GM18519 (cell line): ENCODE measurements at regions not wholly inside any gene's neighbourhood (a gene's known extent, or its start where the extent isn't known, plus 50 kb on each side); places are given as distances from the start of the nearest gene placed in this dataset.

Experiments
- ATAC-seq: cut with Tn5 transposase; IDR thresholded peaks from one replicate; pipeline ENCODE4 v1.9.1; 2021; ENCODE audit warnings: mild to moderate bottlenecking, moderate library complexity; ENCODE audit not compliant: unreplicated experiment, low FRiP score

DNA sequence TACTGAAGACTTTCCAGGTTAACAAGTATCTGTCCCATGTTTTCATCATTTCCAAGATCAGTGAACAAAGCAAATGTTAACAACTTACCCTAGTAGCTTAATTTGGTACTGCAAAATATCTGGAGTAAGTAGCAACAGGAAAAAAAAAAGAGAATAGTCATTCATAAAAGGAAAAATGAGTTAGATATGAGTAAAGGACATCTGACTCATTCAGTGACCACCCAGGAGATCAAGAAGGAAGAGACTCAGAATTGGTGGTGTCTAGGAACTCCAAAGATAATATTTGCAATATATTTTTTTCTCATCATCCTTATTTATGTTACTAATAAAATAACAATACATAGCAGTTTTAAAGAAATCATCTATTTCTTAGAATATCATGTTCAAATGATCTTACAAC, 253.8 kb upstream of the COL8A1 start:
- no peak for ATAC-seq

DNA sequence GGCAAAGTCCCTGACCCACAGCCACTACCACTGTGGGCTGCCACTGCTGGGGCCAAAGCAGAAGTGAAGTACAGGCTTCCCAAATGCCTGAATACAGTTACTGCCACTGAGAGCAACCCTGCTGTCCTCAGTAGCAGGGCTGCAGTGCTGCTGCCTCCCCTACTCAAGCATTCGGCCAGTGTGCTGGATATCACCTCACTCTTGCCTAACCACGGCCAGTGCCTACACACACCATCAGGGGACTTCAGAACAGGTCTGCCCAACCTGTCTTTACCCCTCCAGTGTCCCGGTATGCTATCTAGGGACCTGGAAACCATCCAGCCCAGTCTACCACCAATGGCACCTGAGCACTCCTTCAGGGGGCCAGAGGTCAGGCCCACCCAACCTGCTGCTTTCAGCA, 261.5 kb upstream of the COL8A1 start:
- no peak for ATAC-seq

- ATAC-seq, result no peak
These were observed 264.6 kb upstream of the COL8A1 start for GRCh38 chr3:99373846-99374210.

DNA sequence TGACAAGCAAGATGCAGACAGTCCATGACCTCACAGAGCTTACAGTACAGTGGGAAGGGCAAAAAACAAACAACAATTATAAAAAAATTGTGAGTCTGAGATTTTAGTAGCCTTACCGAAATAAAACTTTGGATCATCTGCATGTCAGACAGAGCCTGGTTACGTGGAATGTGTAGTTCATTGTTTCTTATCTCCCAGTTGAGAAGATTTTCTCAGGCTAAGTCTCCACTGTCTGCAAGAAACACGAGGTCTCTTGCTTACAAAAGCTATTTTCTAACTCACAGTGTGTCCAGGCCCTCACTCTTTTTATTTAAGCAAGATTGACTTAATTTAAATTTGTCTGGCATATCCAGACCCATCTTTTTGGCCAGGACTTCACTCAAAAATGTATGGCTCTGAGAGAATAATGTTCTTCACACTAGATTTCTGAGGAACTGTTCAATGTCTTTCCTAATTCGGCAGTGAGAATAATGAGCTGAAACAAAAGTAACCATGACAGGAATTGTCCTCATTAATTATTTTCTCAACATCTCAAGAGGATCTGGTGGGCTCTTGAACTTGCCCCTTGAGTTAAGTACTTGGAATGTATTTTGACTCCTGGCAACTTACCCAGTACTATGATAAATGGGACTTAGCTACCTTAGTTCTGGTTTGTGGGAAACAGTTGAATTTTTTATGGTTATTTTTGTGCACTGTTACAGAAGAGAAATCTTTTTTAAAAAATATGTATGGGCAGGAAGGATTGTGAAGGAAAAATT, 265.1 kb upstream of the COL8A1 start:
- ATAC-seq, result no peak

DNA sequence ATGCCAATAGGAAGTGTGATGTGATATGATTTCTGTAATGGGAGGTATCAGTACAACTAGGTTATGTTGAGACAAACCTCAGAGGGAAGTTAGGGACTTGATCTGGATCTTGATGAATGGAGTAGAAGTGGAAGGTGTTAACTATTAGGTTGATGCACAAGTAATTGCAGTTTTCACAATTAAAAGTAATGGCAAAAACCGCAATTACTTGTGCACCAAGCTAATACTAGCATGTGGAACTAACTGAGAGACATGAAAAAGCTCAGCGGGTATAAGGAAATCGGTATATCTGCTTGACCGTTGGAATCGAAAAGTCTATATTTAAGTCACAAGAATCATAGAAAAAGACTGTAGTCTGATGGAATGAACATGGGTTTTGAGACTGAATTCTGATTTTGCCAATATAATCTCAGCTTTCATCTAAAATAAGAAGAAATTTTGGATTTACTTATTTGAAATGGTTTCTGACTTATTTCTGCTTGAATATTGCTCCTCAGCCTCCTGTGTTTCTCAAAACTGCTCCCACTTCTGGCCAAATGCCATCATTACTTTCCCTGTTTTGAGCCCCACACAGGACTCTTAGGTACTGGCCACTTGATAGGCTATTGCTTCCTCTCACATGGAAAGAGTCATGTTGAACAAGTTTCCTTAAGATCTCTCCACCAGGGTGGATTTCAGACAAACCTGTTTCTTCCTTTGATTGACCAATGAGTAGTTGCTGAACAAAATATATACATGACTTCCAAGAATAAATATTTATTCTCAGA, 271.5 kb upstream of the COL8A1 start:
- no peak for ATAC-seq

DNA sequence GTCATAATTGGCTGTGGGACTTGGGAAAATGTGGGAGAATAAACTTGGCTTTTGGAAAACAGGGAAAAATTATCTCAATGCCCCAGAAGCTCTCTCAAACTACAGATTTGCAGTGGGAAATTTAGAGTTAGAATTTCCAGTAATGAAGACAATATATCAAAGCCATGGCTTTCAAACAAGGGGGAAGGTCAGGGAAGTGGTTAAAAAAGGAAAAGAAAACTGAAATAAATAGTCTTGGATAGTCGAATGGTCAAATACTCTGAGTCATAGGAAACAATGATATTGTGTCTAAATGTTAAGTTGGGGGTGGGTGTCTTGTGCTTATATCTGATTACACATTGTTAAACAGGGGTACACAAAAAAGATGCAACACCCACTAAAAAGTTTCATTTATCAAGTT, 272.4 kb upstream of the COL8A1 start:
- no peak for ATAC-seq

DNA sequence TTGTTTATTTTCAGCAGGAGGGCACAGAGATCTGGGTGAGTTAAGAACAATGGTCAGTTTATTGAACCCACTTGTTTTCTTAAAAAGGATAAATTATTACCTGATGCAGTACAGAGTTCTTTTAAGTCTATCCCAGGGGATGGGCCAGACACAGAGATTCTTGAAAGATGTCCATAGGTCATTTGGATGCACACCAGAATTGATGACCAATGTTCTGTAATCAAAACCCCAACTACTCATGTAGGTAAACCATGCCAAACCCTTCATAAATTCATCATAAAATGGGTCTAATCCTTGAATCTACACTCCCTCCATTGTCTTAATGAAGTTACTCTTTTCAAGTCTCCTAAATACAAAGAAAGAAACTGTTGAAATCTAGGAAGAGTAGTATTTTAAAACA, 273.0 kb upstream of the COL8A1 start:
- ATAC-seq, result no peak

GRCh38 chr3:99357131-99357530, 281.3 kb upstream of the COL8A1 start:
- ATAC-seq, result no peak

DNA sequence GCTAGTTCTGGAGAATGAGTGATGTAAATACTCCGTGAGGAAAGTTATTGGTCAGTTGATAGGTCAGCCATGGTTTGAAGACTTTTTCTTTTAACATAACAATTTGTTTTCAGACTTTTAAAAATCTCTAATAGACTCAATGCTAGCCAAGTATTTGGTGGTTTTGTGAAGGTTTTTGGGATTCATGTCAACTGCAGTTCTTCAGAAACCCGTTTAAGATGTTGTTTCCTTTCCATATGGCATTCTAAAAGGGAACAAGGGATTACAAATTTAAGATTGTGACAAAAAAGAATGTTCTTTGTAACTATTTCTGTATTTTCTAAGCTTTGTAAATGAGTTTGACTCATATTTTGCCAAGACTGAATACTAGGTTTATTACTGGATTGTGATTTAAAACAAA, 281.7 kb upstream of the COL8A1 start:
- no peak for ATAC-seq

DNA sequence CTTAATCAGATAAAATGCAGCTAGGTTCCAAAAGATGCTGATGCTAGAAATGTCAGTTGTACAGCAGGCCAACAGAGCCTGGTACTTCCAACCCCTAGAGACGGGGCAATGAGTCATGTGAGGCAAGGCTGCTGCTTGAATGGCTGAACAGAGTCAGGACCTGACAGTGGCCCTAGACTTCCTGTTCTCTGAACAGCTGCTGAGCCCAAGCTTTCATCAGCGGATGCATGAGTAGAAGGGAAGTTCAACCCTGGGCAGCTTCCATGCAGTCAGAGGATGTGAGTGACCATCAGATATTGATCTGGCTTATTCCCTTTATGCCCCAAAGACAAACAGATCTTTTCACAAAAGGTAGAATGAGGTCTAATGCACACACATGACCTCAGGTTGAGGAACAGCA, 282.9 kb upstream of the COL8A1 start:
- ATAC-seq, result no peak

- no peak for ATAC-seq
These were observed 285.6 kb upstream of the COL8A1 start for GRCh38 chr3:99352811-99353210.

DNA sequence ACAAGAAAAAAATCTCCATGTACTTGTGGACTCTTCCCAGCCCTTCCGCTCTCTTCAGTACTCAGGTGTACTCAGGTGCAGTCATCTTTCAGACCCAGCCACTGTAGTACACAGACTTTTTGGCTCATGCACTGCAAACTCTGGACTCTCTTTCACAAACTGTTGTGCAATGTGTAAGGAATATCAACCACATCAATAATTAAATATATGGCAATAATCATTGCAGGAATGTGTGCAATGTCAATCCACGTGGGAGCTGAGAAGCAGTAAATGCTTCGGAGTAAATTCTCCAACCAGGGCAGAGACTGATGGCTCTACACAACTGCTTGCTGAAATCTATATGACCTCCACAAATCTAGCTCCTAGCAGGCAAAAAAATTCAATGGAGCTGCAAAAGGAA, 287.3 kb upstream of the COL8A1 start:
- ATAC-seq, result no peak

DNA sequence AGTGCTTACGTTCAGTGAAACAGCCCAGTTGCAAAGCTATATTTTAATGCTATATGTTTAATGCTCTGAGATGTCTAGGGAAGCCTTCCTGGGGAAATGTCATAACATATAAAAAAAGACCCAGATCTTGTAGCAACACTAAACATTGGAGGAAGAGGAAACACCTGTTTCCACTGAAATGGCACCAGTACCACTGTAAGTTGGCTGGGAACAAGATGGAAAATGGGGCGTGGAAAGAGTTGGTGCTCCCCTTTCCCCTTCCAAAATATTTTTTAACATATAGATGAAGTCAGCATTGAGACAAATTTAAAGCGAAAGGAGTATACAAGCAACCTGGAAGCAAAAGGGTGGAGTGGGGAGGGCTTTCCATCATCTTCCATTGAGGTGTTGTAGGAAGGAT, 289.9 kb upstream of the COL8A1 start:
- ATAC-seq, result no peak

GRCh38 chr3:99344216-99344615, 294.2 kb upstream of the COL8A1 start:
- no peak for ATAC-seq

DNA sequence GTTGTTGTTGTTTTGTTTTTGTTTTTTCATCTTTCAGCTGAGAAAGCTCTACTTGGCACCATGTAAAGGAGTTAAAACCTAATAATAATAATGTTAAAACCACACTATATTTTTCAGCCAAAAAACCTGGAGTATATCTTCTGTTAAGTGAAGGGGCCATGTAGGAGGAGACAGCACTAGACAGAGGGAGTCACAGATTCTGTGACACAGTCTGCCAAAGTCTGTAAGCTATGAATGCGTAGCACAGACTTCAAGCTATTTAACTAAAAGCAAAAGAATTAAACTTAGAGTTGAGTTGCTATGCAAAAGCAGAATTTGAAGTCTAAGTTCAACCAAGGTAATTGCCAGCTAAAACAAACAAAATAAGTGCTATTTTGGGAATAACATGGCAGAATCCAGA, 296.0 kb upstream of the COL8A1 start:
- no peak for ATAC-seq

GRCh38 chr3:99339222-99339621, 299.2 kb upstream of the COL8A1 start:
- ATAC-seq, result no peak

- ATAC-seq, result no peak
These were observed 305.7 kb upstream of the COL8A1 start for GRCh38 chr3:99332718-99333117.

- no peak for ATAC-seq
These were observed 306.1 kb upstream of the COL8A1 start for GRCh38 chr3:99332276-99332675.

DNA sequence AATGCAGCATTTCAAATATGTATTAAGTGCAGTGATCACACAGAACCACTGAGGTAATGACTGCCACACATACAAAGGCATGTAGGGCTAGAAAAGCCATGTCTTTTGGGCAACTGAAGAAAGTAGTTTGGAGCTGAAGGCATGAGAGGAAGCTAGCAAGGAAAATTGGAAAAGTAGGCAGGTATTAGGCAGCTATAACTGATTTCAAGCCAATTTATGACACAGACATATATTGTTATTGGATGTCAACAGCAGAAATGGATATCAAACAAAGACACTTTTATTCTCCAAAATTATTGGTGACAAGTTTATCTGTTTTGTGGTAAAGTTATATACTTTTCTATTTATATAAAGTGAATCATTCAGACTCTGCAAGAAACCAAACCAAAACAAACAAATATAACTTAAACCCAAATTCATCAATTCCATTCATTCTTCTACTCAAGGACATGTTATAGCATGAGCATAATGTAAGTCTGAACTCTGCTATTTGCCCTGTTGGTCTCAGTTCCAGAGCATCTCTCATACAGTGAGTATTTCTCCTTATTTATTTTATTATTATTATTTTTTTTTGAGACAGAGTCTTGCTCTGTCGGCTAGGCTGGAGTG, 307.4 kb upstream of the COL8A1 start:
- no peak for ATAC-seq

DNA sequence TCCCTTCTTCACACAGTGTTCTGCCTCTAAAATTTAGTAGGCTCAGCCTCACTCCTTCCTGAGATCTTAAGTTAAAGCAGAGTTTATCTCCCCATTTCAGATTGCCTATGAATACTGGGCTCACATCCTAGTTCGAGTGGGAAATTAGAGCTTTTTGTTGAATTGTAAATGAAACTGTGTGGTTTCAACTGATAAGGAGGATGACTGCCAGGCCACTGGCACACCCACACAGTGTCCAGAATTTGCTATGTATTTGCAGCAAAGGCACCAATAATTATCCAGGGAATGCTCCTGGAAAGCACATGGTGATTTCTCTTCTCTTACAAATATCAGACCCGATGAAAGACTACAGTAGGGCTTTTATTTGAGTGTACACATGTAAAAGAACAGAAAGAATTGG, 308.1 kb upstream of the COL8A1 start:
- ATAC-seq, result no peak

DNA sequence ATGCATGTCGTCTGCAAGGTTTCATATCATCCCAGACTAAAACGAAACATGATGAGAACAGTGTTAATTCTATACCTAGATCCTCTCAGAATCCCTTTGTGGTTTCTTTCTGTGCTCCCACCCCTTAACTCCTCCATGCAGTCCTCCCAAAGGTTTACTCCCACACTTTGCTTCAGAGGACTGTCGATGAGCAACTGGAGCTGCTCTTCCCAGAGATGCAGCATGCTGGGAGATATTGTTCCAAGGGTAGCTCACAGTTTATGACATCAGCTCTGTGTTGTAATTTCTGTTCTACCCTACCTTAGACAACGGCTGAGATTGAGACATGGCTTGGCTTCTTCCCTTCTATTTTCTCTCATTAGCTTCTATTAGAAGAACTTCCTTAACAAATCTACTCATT, 313.0 kb upstream of the COL8A1 start:
- ATAC-seq, result no peak
